HS-5 (cell line): ENCODE measurements at regions not wholly inside any gene's neighbourhood (a gene's known extent, or its start where the extent isn't known, plus 50 kb on each side); places are given as distances from the start of the nearest gene placed in this dataset.
"Not testable (repeated sequence)": the region's sequence is repeated elsewhere in the genome, so short reads cannot be mapped to it uniquely, and the experiment has no call there.

Experiments used
- DNase-seq: peaks from one replicate; pipeline ENCODE4 v3.0.0-alpha.2; 2012; ENCODE audit warnings: low read depth

- no peak for DNase-seq
These were observed 367.8 kb upstream of the UMPS start for GRCh38 chr3:124362455-124362854.

- DNase-seq = peak; percentile 72
These were observed 366.8 kb upstream of the UMPS start for GRCh38 chr3:124363476-124363875.

GRCh38 chr3:124364317-124365020 lies 365.8 kb upstream of the UMPS start:
- DNase-seq = no peak

- not testable (repeated sequence) for DNase-seq
These were observed 363.6 kb upstream of the UMPS start for GRCh38 chr3:124366655-124367054.

GRCh38 chr3:124372775-124373174 lies 357.5 kb upstream of the UMPS start:
- no peak for DNase-seq

- no peak for DNase-seq
These were observed 356.7 kb upstream of the UMPS start for GRCh38 chr3:124373524-124373923.

GRCh38 chr3:124374583-124374982 lies 355.7 kb upstream of the UMPS start:
- DNase-seq = no peak

GRCh38 chr3:124381575-124382333 lies 348.5 kb upstream of the UMPS start:
- DNase-seq = no peak

- no peak for DNase-seq
These were observed 347.2 kb upstream of the UMPS start for GRCh38 chr3:124383051-124383450.

- DNase-seq = no peak
These were observed 346.3 kb upstream of the UMPS start for GRCh38 chr3:124383846-124384466.

- DNase-seq = no peak
These were observed 345.7 kb upstream of the UMPS start for GRCh38 chr3:124384527-124384926.

- no peak for DNase-seq
These were observed 344.3 kb upstream of the UMPS start for GRCh38 chr3:124385996-124386395.

- no peak for DNase-seq
These were observed 343.2 kb upstream of the UMPS start for GRCh38 chr3:124386996-124387595.

- DNase-seq = no peak
These were observed 338.5 kb upstream of the UMPS start for GRCh38 chr3:124391774-124392173.

- no peak for DNase-seq
These were observed 336.9 kb upstream of the UMPS start for GRCh38 chr3:124393340-124393739.

- no peak for DNase-seq
These were observed 335.1 kb upstream of the UMPS start for GRCh38 chr3:124395162-124395561.

GRCh38 chr3:124395584-124396338 lies 334.5 kb upstream of the UMPS start:
- no peak for DNase-seq

- DNase-seq = no peak
These were observed 333.8 kb upstream of the UMPS start for GRCh38 chr3:124396339-124396950.

GRCh38 chr3:124397088-124397487 lies 333.2 kb upstream of the UMPS start:
- no peak for DNase-seq

- no peak for DNase-seq
These were observed 331.7 kb upstream of the UMPS start for GRCh38 chr3:124398594-124398993.

GRCh38 chr3:124401843-124402242 lies 328.4 kb upstream of the UMPS start:
- no peak for DNase-seq

- no peak for DNase-seq
These were observed 327.5 kb upstream of the UMPS start for GRCh38 chr3:124402791-124403190.
